Spinal cord (tissue), 9 donors: ENCODE measurements at regions not wholly inside any gene's neighbourhood (a gene's known extent, or its start where the extent isn't known, plus 50 kb on each side); places are given as distances from the start of the nearest gene placed in this dataset.
"Not testable (repeated sequence)": the region's sequence is repeated elsewhere in the genome, so short reads cannot be mapped to it uniquely, and the experiment has no call there.

Experiments
- DNase-seq, 6 donors: peaks; one replicate each; pipeline versions ENCODE4 v3.0.0 to v3.0.0-alpha.2; 2013 to 2015; ENCODE audit warnings: low spot score in 6 of 6, low read depth in 4 of 6
- H3K27ac ChIP-seq: one replicate; pipeline ENCODE4 v1.5.1; 2013; ENCODE audit warnings: low read depth, low read length, control low read depth
- H3K27me3 ChIP-seq: one replicate; pipeline ENCODE4 v1.6.1; 2013; ENCODE audit warnings: low read length; ENCODE audit not compliant: control insufficient read depth, insufficient read depth
- H3K36me3 ChIP-seq: one replicate; pipeline ENCODE4 v1.6.1; 2013; ENCODE audit warnings: low read length; ENCODE audit not compliant: control insufficient read depth, insufficient read depth
- H3K4me1 ChIP-seq: one replicate; pipeline ENCODE4 v1.6.1; 2013; ENCODE audit warnings: low read length; ENCODE audit not compliant: control insufficient read depth, insufficient read depth
- H3K4me3 ChIP-seq: one replicate; pipeline ENCODE4 v1.5.1; 2013; ENCODE audit warnings: low read depth, low read length, control low read depth
- H3K9me3 ChIP-seq: one replicate; pipeline ENCODE4 v1.6.1; 2013; ENCODE audit warnings: low read length; ENCODE audit not compliant: control insufficient read depth, insufficient read depth
- WGBS: methylation state at CpG from one replicate; pipeline ENCODE4 v1.1.5; 2013; ENCODE audit warnings: missing lambda C conversion rate; ENCODE audit not compliant: insufficient coverage; 5-methylcytosine and 5-hydroxymethylcytosine counted together
- donor health status: healthy.

GRCh38 chr20:57107208-57107607 lies 159.2 kb downstream of the BMP7 start:
- H3K9me3 ChIP-seq = no peaks in the 10 kb centered on the region
- H3K4me3 ChIP-seq = no peak overlapping the region
- DNase-seq = no peak
- H3K36me3 ChIP-seq = no peaks in the 10 kb centered on the region
- no peak overlapping the region for H3K27ac ChIP-seq
- WGBS = 84% methylated on average over 13 of the region's 13 CpGs
- no peaks in the 10 kb centered on the region for H3K27me3 ChIP-seq
- peaks cover 46% of the 10 kb centered on the region for H3K4me1 ChIP-seq

- no peaks in the 10 kb centered on the region for H3K27me3 ChIP-seq
- no peak overlapping the region for H3K27ac ChIP-seq
Measured at GRCh38 chr20:57108218-57108617, 158.2 kb downstream of the BMP7 start.

GRCh38 chr20:57108742-57109570 lies 157.5 kb downstream of the BMP7 start:
- no peaks in the 10 kb centered on the region for H3K9me3 ChIP-seq
- H3K4me1 ChIP-seq = peaks cover 29% of the 10 kb centered on the region
- WGBS = 36% methylated on average over 18 of the region's 18 CpGs
- H3K27me3 ChIP-seq = no peaks in the 10 kb centered on the region
- no peaks in the 10 kb centered on the region for H3K36me3 ChIP-seq
- H3K27ac ChIP-seq = peak overlapping the region; percentile 88
- DNase-seq = peak in 2 of 6 donors; percentile 10 to 49
- no peak overlapping the region for H3K4me3 ChIP-seq

More at GRCh38 chr20:57108218-57108617, 158.2 kb downstream of the BMP7 start:
- H3K4me1 ChIP-seq = peaks cover 36% of the 10 kb centered on the region
- H3K4me3 ChIP-seq = no peak overlapping the region
- WGBS = 86% methylated on average over 4 of the region's 4 CpGs
- DNase-seq = no peak
- no peaks in the 10 kb centered on the region for H3K9me3 ChIP-seq
- H3K36me3 ChIP-seq = no peaks in the 10 kb centered on the region

GRCh38 chr20:57109571-57109953 lies 156.9 kb downstream of the BMP7 start:
- WGBS = 80% methylated on average over 9 of the region's 10 CpGs
- DNase-seq = no peak
- peak overlapping the region; percentile 88 for H3K27ac ChIP-seq
- no peaks in the 10 kb centered on the region for H3K27me3 ChIP-seq
- H3K36me3 ChIP-seq = no peaks in the 10 kb centered on the region
- H3K4me3 ChIP-seq = no peak overlapping the region
- peaks cover 23% of the 10 kb centered on the region for H3K4me1 ChIP-seq
- no peaks in the 10 kb centered on the region for H3K9me3 ChIP-seq

- H3K9me3 ChIP-seq, H3K4me3 ChIP-seq, H3K36me3 ChIP-seq, DNase-seq, H3K27me3 ChIP-seq, H3K27ac ChIP-seq: not testable (repeated sequence)
- peaks cover 19% of the 10 kb centered on the region for H3K4me1 ChIP-seq
- WGBS = 97% methylated on average over 55 of the region's 61 CpGs
Measured at GRCh38 chr20:57110121-57111027, 156.1 kb downstream of the BMP7 start.

GRCh38 chr20:57111028-57111373 lies 155.4 kb downstream of the BMP7 start:
- WGBS = 90% methylated on average over 2 of the region's 3 CpGs
- H3K9me3 ChIP-seq = no peaks in the 10 kb centered on the region
- H3K4me3 ChIP-seq = no peak overlapping the region
- H3K36me3 ChIP-seq = no peaks in the 10 kb centered on the region
- H3K27me3 ChIP-seq = no peaks in the 10 kb centered on the region
- no peak overlapping the region for H3K27ac ChIP-seq
- DNase-seq = no peak
- peaks cover 19% of the 10 kb centered on the region for H3K4me1 ChIP-seq

- no peak overlapping the region for H3K27ac ChIP-seq
- no peak for DNase-seq
- WGBS = 91% methylated on average over 4 of the region's 8 CpGs
- no peaks in the 10 kb centered on the region for H3K36me3 ChIP-seq
- H3K4me1 ChIP-seq = peaks cover 25% of the 10 kb centered on the region
- no peak overlapping the region for H3K4me3 ChIP-seq
- no peaks in the 10 kb centered on the region for H3K27me3 ChIP-seq
- no peaks in the 10 kb centered on the region for H3K9me3 ChIP-seq
Measured at GRCh38 chr20:57112448-57112847, 154.0 kb downstream of the BMP7 start.

- Histone ChIP-seq H3K4me1 (peaks cover 13% of the 10 kb centered on the region), H3K36me3 (no peaks in the 10 kb centered on the region), H3K27me3 (no peaks in the 10 kb centered on the region), H3K9me3 (no peaks in the 10 kb centered on the region), H3K4me3 (no peak overlapping the region), H3K27ac (no peak overlapping the region)
- no peak for DNase-seq
- WGBS = 74% methylated on average over 3 of the region's 8 CpGs
Measured at GRCh38 chr20:57114290-57115005, 152.0 kb downstream of the BMP7 start.

GRCh38 chr20:57117296-57117695 lies 149.1 kb downstream of the BMP7 start:
- no peak for DNase-seq
- WGBS = 80% methylated on average over 2 of the region's 7 CpGs
- Histone ChIP-seq H3K27ac (peak overlapping the region; percentile 73), H3K27me3 (no peaks in the 10 kb centered on the region), H3K36me3 (no peaks in the 10 kb centered on the region), H3K9me3 (no peaks in the 10 kb centered on the region), H3K4me1 (peaks cover 6% of the 10 kb centered on the region), H3K4me3 (no peak overlapping the region)
